ENCODE measurements at regions not wholly inside any gene's neighbourhood (a gene's known extent, or its start where the extent isn't known, plus 50 kb on each side); places are given as distances from the start of the nearest gene placed in this dataset.

GRCh38 chr3:153896197-153896596 lies 225.0 kb upstream of the ARHGEF26 start:
- Mint-ChIP-seq H3K36me3 (ENCODE audit: low read depth) (no peaks in the 10 kb centered on the region), H3K4me1 (ENCODE audit: low read depth) (no peaks in the 10 kb centered on the region), H3K27me3 (no peaks in the 10 kb centered on the region), H3K4me3 (no peak overlapping the region), H3K9me3 (no peaks in the 10 kb centered on the region), H3K27ac (no peak overlapping the region)
- H3K4me3 ChIP-seq (ENCODE audit: low read length) = no peak overlapping the region
- no peaks in the 10 kb centered on the region for H3K4me1 ChIP-seq (ENCODE audit: insufficient read depth, low read length)
- no peak overlapping the region for H3K27ac ChIP-seq (ENCODE audit: low read depth in 1 of 2, low read length in 2 of 2)
- no peak for TF ChIP-seq CTCF (IDR thresholded peaks at IDR 0.05)
- ATAC-seq (ENCODE audit: poor library complexity) (no peak), DNase-seq (no peak)
- no peaks in the 10 kb centered on the region for H3K27me3 ChIP-seq (ENCODE audit: control insufficient read depth in 1 of 2, insufficient read depth in 2 of 2, low read length in 2 of 2)
- H3K9me3 ChIP-seq (ENCODE audit: control insufficient read depth in 1 of 2, insufficient read depth in 1 of 2, low read length in 2 of 2) = no peaks in the 10 kb centered on the region
- CTCF ChIA-PET = no interaction called here
- no peaks in the 10 kb centered on the region for H3K36me3 ChIP-seq (ENCODE audit: insufficient read depth, low read length)
- POLR2A ChIA-PET = no interaction called here
- intact Hi-C loops (cut with DNase I, micrococcal nuclease) = no loop called here

DNA sequence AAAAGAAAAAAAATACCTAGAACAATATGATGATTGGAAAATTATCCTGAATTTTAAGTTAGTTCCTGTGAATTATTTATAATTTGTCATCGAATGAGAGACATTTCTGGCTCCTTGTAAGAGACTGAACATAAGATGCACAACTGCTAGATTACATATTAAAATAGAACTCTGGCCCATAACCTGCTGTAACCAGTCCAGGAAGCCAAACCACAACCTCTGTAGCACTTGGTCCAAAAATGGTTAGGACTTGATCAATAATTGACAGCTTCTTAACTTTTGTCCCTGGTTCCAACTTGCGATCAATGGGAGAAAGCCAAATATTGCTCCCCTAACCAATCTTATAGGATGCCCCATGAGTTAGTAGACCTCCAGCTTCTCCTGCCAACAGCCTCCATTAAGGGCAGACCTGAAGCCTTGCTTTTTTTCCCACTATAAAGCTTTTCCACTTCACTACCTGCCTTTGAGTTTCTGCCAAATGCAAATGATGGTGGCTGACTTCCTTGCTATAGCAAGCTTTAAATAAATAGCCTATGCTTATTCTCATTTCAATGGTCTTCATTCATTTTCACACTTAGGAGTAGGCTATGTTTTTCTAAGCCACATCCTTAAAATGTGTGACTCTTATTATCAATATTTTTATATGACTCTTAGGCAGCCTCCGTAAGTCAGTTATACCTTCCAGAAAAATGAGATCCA lies 224.0 kb upstream of the ARHGEF26 start:
- no peaks in the 10 kb centered on the region for H3K36me3 Mint-ChIP-seq (ENCODE audit: low read depth)
- H3K27me3 Mint-ChIP-seq = no peaks in the 10 kb centered on the region
- Histone ChIP-seq H3K27ac (ENCODE audit: low read depth in 1 of 2, low read length in 2 of 2) (no peak overlapping the region), H3K27me3 (ENCODE audit: control insufficient read depth in 1 of 2, insufficient read depth in 2 of 2, low read length in 2 of 2) (no peaks in the 10 kb centered on the region), H3K4me1 (ENCODE audit: insufficient read depth, low read length) (no peaks in the 10 kb centered on the region), H3K36me3 (ENCODE audit: insufficient read depth, low read length) (no peaks in the 10 kb centered on the region), H3K9me3 (ENCODE audit: control insufficient read depth in 1 of 2, insufficient read depth in 1 of 2, low read length in 2 of 2) (no peaks in the 10 kb centered on the region), H3K4me3 (ENCODE audit: low read length) (no peak overlapping the region)
- no peaks in the 10 kb centered on the region for H3K4me1 Mint-ChIP-seq (ENCODE audit: low read depth)
- no peak for TF ChIP-seq CTCF (IDR thresholded peaks at IDR 0.05)
- DNase-seq = no peak
- intact Hi-C loops (cut with DNase I, micrococcal nuclease) = no loop called here
- POLR2A ChIA-PET = no interaction called here
- no peak overlapping the region for H3K4me3 Mint-ChIP-seq
- no peak for ATAC-seq (ENCODE audit: poor library complexity)
- H3K27ac Mint-ChIP-seq = no peak overlapping the region
- no peaks in the 10 kb centered on the region for H3K9me3 Mint-ChIP-seq
- CTCF ChIA-PET = no interaction called here

GRCh38 chr3:153897842-153898241 lies 223.3 kb upstream of the ARHGEF26 start:
- no peaks in the 10 kb centered on the region for H3K9me3 Mint-ChIP-seq
- H3K27ac ChIP-seq (ENCODE audit: low read depth in 1 of 2, low read length in 2 of 2) = no peak overlapping the region
- DNase-seq (no peak), ATAC-seq (ENCODE audit: poor library complexity) (no peak)
- no peak overlapping the region for H3K27ac Mint-ChIP-seq
- no peaks in the 10 kb centered on the region for H3K9me3 ChIP-seq (ENCODE audit: control insufficient read depth in 1 of 2, insufficient read depth in 1 of 2, low read length in 2 of 2)
- H3K4me1 ChIP-seq (ENCODE audit: insufficient read depth, low read length) = no peaks in the 10 kb centered on the region
- no peaks in the 10 kb centered on the region for H3K36me3 Mint-ChIP-seq (ENCODE audit: low read depth)
- H3K27me3 ChIP-seq (ENCODE audit: control insufficient read depth in 1 of 2, insufficient read depth in 2 of 2, low read length in 2 of 2) = no peaks in the 10 kb centered on the region
- ChIA-PET POLR2A (no interaction called here), CTCF (no interaction called here)
- H3K4me3 Mint-ChIP-seq = no peak overlapping the region
- H3K4me3 ChIP-seq (ENCODE audit: low read length) = no peak overlapping the region
- no peaks in the 10 kb centered on the region for H3K4me1 Mint-ChIP-seq (ENCODE audit: low read depth)
- TF ChIP-seq CTCF (IDR thresholded peaks at IDR 0.05) = no peak
- no peaks in the 10 kb centered on the region for H3K27me3 Mint-ChIP-seq
- intact Hi-C loops (cut with DNase I, micrococcal nuclease) = no loop called here
- H3K36me3 ChIP-seq (ENCODE audit: insufficient read depth, low read length) = no peaks in the 10 kb centered on the region
